A172 (cell line): ENCODE measurements at regions not wholly inside any gene's neighbourhood (a gene's known extent, or its start where the extent isn't known, plus 50 kb on each side); places are given as distances from the start of the nearest gene placed in this dataset.
A peak's percentile ranks its signal among the peaks of the same experiment; 100 is the strongest.
"Not testable (repeated sequence)": the region's sequence is repeated elsewhere in the genome, so short reads cannot be mapped to it uniquely, and the experiment has no call there.

Experiments
- DNase-seq: peaks from one replicate; pipeline ENCODE4 v3.0.0-alpha.2; 2015; ENCODE audit warnings: low spot score

DNA sequence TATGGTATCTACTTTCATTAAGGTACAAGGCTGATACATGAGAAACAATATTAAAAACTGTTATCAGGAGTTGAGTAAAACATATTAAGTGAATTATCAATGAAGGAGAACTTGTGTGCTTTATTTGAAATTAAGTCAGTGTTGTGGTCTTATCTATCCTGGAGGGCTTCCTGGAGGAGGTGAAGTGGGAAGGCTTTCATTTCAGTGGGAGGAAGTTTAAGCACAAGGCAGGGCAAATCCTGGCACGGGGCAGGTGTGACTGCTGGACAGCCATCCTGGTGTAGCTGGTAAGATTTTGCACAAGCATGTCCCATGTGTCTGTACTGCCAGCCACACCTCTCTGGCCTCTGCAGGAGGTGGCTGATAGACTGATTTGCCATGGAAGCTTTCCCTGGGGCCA lies 159.7 kb upstream of the SKOR2 start:
- DNase-seq: no peak

- no peak for DNase-seq
Measured at GRCh38 chr18:47410139-47410538, 158.7 kb upstream of the SKOR2 start.

DNA sequence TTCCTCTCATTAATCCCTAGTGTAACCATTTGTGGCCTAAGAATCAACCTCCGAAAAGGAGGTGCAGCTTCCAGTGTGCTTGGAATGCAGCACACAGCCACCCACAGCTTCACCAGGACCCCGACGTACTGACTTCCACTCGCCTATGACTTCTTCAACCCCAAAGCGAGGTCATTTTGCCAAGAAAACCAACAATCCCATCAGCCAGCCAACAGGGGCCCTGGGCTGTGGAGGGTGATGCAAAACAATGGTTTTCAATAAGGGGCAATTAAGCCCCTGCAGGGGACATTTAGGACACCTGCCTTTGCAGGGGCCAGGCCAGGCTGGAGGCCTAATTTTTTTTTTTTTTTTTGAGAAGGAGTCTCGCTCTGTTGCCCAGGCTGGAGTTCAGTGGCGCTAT lies 158.1 kb upstream of the SKOR2 start:
- no peak for DNase-seq

DNA sequence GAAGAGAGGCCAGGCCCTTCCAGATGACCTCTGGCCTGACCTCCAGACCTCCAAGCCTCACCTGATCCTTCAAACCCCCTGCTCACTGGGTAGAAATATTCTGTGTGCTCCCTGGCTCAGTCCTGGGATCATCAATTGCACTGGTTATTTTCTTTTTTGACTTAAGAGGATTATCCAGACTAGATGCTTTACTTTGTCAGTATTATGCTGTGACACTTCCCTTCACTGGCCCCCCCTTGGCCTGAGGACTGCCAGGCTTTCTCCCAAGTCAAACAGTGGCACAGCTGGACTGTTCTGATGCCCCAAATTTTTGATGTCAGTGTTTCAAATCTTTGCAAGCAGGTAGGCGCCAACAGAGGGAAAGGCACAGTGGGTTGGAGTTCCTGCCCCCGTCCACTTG lies 156.3 kb upstream of the SKOR2 start:
- DNase-seq: no peak

GRCh38 chr18:47404845-47405244 lies 153.4 kb upstream of the SKOR2 start:
- DNase-seq: no peak

DNA sequence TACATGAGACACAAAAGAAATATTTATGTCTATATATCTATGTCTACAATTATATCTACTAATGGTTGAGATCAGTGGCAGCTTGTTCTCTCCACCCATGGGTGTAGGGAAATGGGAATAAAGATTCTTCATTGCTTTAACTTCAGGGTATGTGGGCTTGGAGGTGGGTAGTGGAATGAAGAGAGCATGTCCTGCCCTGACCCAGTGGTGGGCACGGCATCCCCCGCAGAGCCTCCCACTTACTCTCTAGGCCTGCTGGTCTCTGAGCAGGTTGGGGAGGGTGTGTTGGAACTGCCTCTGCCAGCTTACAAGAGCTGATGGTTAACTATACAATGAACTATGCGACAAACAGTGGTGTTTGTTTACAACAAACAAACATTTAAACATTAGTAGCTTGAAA lies 152.5 kb upstream of the SKOR2 start:
- no peak for DNase-seq

- DNase-seq: no peak
Measured at GRCh38 chr18:47403317-47403716, 151.9 kb upstream of the SKOR2 start.

GRCh38 chr18:47399475-47399874 lies 148.0 kb upstream of the SKOR2 start:
- DNase-seq: no peak

GRCh38 chr18:47397671-47398319 lies 146.3 kb upstream of the SKOR2 start:
- DNase-seq: no peak

DNA sequence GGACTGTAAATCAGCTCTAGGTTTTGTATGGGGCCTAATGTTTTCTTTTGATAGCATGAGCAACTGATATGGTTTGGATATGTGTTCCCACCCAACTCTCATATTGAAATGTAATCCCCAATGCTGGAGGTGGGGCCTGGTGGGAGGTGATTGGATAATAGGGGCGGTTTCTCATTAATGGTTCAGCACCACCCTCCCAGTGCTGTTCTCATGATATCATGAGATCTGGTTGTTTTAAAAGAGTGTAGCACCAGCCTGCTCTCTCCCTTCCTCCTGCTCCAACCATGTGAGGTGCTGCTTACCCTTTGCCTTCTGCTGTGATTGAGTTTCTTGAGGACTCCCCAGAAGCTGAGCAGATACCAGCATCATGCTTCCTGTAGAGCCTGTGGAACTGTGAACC lies 140.2 kb upstream of the SKOR2 start:
- no peak for DNase-seq

GRCh38 chr18:47390410-47391024 lies 139.1 kb upstream of the SKOR2 start:
- DNase-seq: no peak

- DNase-seq: no peak
Measured at GRCh38 chr18:47389210-47389609, 137.8 kb upstream of the SKOR2 start.

GRCh38 chr18:47387864-47388263 lies 136.4 kb upstream of the SKOR2 start:
- DNase-seq: no peak

DNA sequence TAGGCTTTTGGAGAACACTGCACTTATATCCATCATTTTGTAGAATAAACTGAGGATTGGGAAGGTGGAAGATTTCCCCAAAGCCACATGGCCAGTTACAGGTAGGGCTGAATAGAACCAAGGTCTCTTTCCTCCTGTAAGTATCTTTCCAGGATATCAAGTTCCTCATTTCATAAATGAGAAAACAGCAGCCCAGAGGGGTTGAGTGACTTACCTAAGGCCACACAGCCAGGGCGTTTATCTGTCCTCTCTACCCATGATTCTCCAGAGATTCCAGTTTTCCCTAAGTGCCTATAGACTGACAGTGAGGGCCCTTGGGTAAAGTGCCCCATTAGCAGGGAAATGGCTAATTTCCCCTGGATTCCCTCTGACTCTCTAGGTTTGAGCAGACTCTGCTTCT lies 132.3 kb upstream of the SKOR2 start:
- no peak for DNase-seq

DNA sequence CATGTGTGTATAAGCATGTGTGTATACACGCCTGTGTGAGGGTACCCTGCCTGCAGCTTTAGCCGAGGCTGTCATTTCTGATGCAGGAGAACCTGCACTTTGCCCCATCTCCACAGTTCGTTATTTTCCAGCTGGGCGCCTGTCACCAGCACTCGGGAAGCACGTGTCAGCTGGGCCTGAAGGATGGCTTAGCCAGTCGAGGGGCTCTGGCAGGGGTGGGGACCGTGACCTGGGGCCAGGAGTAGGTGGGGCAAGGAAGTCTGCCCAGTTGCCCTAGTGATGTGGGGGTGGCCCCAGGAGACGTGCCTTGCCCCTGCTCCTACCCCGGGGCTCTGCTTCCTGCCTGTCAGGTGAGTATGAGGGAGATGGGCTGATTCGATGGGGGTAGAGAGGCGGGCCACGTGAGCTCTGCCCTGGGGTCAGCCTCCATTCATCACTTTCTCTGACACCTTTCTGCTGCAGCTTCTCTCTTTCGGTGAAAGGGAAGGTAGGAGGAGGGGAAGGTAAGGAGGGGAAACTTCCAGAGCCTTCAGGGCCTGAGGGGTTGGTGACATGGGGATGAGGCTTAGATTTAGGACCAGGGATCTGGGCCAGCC lies 130.6 kb upstream of the SKOR2 start:
- no peak for DNase-seq

GRCh38 chr18:47380153-47380552 lies 128.7 kb upstream of the SKOR2 start:
- DNase-seq: no peak

DNA sequence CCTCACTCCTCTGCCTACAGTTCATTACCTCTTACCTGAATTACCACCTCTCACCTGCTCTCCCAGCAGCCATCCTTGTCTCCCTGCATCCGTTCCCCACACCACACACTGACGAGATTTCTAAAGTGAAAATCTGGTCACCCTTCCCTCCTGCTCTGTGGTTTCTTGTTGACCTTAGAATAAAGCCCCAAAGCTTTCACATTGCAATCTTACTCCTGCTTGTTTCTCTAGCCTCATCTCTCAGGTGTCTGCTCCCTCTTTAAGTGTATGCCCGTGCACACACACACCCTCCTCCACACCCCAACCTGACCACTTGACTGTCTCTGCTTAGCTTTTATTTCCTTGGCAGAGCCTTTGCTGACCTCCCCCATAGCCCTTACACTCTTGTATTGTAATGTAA lies 122.0 kb upstream of the SKOR2 start:
- no peak for DNase-seq

- no peak for DNase-seq
Measured at GRCh38 chr18:47370052-47370451, 118.6 kb upstream of the SKOR2 start.

DNA sequence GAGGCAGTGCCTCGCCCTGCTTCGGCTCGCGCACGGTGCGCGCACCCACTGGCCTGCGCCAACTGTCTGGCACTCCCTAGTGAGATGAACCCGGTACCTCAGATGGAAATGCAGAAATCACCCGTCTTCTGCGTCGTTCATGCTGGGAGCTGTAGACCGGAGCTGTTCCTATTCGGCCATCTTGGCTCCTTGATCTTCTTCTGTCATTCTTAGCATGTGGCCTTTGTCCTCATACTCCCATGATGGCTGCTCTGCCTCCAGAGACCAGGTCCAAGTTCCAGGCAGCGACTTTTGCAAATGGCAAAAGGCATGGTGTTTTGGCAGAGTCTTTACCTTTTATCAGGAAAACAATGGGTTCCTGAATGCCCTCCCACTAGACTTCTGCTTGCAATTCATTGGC lies 102.6 kb upstream of the SKOR2 start:
- not testable (repeated sequence) for DNase-seq

GRCh38 chr18:47346016-47346415 lies 94.6 kb upstream of the SKOR2 start:
- DNase-seq: no peak

DNA sequence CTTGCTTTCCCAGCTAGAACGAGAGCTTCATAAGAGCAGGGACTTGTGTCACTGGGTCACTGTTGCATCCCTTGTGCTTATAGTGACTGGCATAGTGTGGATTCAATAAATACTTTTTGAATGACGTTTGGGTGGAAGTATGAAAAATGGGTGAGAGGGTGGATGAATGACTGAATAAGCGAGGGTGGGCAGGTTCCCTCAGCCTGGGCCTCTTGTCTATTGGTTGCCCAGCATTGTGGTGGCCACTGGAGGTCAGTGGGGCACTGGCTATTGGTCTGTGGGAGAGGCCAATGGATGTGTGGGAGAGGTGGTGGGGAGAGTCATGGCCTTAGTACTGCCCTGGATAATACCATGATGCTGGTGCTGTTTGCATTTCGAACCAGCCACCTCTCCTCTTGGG lies 93.8 kb upstream of the SKOR2 start:
- DNase-seq: no peak

DNA sequence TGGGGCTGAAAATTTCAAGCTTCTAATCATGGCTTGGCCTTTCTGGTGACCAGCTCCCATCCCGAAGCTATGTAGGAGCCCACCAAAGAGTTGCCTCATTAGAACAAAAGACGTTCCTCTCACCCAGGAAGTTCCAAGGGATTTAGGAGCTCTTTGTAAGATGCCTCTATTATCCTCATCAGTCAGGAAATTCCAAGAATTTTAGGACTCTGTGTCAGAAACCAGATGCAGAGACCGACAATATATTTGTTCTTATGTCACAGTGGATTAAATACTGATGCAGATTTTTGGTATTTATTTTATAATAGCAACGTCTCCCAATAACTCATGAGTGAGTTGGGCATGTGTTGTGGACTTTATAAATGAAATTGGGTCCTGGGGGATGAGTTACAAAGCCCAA lies 91.8 kb upstream of the SKOR2 start:
- DNase-seq: peak; percentile 33

- no peak for DNase-seq
Measured at GRCh38 chr18:47342566-47342965, 91.1 kb upstream of the SKOR2 start.

- no peak for DNase-seq
Measured at GRCh38 chr18:47341678-47342077, 90.2 kb upstream of the SKOR2 start.
